A549 (cell line): ENCODE measurements at regions not wholly inside any gene's neighbourhood (a gene's known extent, or its start where the extent isn't known, plus 50 kb on each side); places are given as distances from the start of the nearest gene placed in this dataset.

Source experiments
- ATAC-seq, 2 experiments: fragments of 200-7000 bp in 1 of 2; fragments of >200 bp in 1 of 2; cut with Nextera tagmentation in 1 of 2; cut with Tn5 transposase in 1 of 2; 3 replicates each; pipeline versions ENCODE4 v1.8.0 to v1.9.1; 2018 to 2020; ENCODE audit warnings: mild to moderate bottlenecking in 1 of 2, moderate library complexity in 1 of 2
- CTCF ChIA-PET: fragments of 300-600 bp; sonication (Branson Sonifier 250); formaldehyde crosslinking; extraction: SDS; loops from one replicate; lab custom pipeline; 2021; ENCODE audit warnings: antibody characterized with exemption, inconsistent platforms; lab: Yijun Ruan, JAX
- POLR2A ChIA-PET: fragments of 350-600 bp; formaldehyde crosslinking; extraction: SDS; loops from one replicate; lab custom pipeline; 2021; ENCODE audit warnings: antibody characterized with exemption, inconsistent platforms; lab: Yijun Ruan, JAX
- DNase-seq, 2 experiments: peaks; one replicate each; pipeline versions ENCODE4 v3.0.0 to v3.0.0-alpha.2; 2011 to 2016; ENCODE audit warnings: low read depth in 1 of 2, low spot score in 1 of 2
- FAIRE-seq: peaks from 2 replicates; lab custom pipeline; 2011; peaks lifted over from hg19 to GRCh38; lab: Jason Lieb, UNC
- H3K27ac ChIP-seq, 2 experiments: fragments of >200 bp; sonication (Bioruptor Twin); formaldehyde crosslinking; 3 replicates each; pipeline ENCODE4 v1.5.1; 2016 to 2017
- H3K4me1 ChIP-seq: fragments of >200 bp; sonication (Bioruptor Twin); formaldehyde crosslinking; 3 replicates; pipeline ENCODE4 v1.6.1; 2016
- H3K4me2 ChIP-seq: fragments of >200 bp; sonication (Bioruptor Twin); formaldehyde crosslinking; 3 replicates; pipeline ENCODE4 v1.6.1; 2016
- H3K4me3 ChIP-seq: fragments of >200 bp; sonication (Bioruptor Twin); formaldehyde crosslinking; 3 replicates; pipeline ENCODE4 v1.5.1; 2016
- H3K9me3 ChIP-seq: fragments of >200 bp; sonication (Bioruptor Twin); formaldehyde crosslinking; 3 replicates; pipeline ENCODE4 v1.6.1; 2016
- BHLHE40 ChIP-seq: IDR thresholded peaks from 2 replicates; pipeline ENCODE4 v1.6.1; 2012; ENCODE audit warnings: low read depth, low read length, inconsistent platforms
- E2F6 ChIP-seq: IDR thresholded peaks from 2 replicates; pipeline ENCODE4 v1.6.1; 2012; ENCODE audit warnings: low read depth, borderline replicate concordance
- EHF ChIP-seq: fragments of 250-450 bp; sonication (Bioruptor Pico); IDR thresholded peaks from 2 replicates; pipeline ENCODE4 v1.5.0; 2020; ENCODE audit warnings: mild to moderate bottlenecking
- EHMT2 ChIP-seq: fragments of 200-600 bp; sonication (generic); IDR thresholded peaks from 2 replicates; pipeline ENCODE4 v1.6.1; 2016; ENCODE audit warnings: antibody characterized with exemption, low read depth, mild to moderate bottlenecking, moderate library complexity
- ESRRA ChIP-seq: fragments of 150-350 bp; IDR thresholded peaks from 2 replicates; pipeline ENCODE4 v1.6.1; 2014; ENCODE audit warnings: mild to moderate bottlenecking, low read length, borderline replicate concordance
- HDAC2 ChIP-seq: fragments of 200-600 bp; sonication (generic); IDR thresholded peaks from 2 replicates; pipeline ENCODE4 v1.6.1; 2016
- HES2 ChIP-seq: fragments of >200 bp; sonication (Bioruptor Twin); formaldehyde crosslinking; IDR thresholded peaks from 2 replicates; pipeline ENCODE4 v1.6.1; 2016
- HOXB5 ChIP-seq: fragments of 250-450 bp; sonication (Bioruptor Pico); IDR thresholded peaks from 2 replicates; pipeline ENCODE4 v1.5.0; 2020; ENCODE audit warnings: mild to moderate bottlenecking, moderate library complexity
- JUN ChIP-seq, 2 experiments: fragments of >200 bp; sonication (Bioruptor Twin); formaldehyde crosslinking; IDR thresholded peaks; 2 replicates in 1 of 2; 3 replicates in 1 of 2; pipeline ENCODE4 v1.6.1; 2016 to 2017
- KDM5A ChIP-seq: fragments of 200-600 bp; sonication (generic); IDR thresholded peaks from 2 replicates; pipeline ENCODE4 v1.6.1; 2016; ENCODE audit warnings: antibody characterized with exemption, mild to moderate bottlenecking
- MYC ChIP-seq: IDR thresholded peaks from 2 replicates; pipeline ENCODE4 v1.6.1; 2012; ENCODE audit warnings: mild to moderate bottlenecking, inconsistent platforms, low read length, improper control_type of control experiment, borderline replicate concordance
- NR3C1 ChIP-seq: fragments of >200 bp; sonication (Bioruptor Twin); formaldehyde crosslinking; IDR thresholded peaks from 3 replicates; pipeline ENCODE4 v1.6.1; 2017
- PBX3 ChIP-seq: IDR thresholded peaks from 2 replicates; pipeline ENCODE4 v1.6.1; 2012
- PHF8 ChIP-seq: fragments of 200-600 bp; sonication (generic); IDR thresholded peaks from 2 replicates; pipeline ENCODE4 v1.6.1; 2016; ENCODE audit warnings: low read depth, mild to moderate bottlenecking, antibody characterized with exemption, moderate library complexity, borderline replicate concordance
- POLR2A ChIP-seq: IDR thresholded peaks from 2 replicates; pipeline ENCODE4 v1.6.1; 2012; ENCODE audit warnings: mild to moderate bottlenecking, low read length
- POLR2AphosphoS2 ChIP-seq: conservative IDR thresholded peaks from 2 replicates; pipeline ENCODE4 v1.6.1; 2012; ENCODE audit warnings: low read length, improper control_type of control experiment, inconsistent platforms
- RARB ChIP-seq: fragments of 250-450 bp; sonication (Bioruptor Pico); IDR thresholded peaks from 2 replicates; pipeline ENCODE4 v1.8.0; 2021; ENCODE audit warnings: mild to moderate bottlenecking, moderate library complexity
- RCOR1 ChIP-seq: fragments of 150-350 bp; IDR thresholded peaks from 2 replicates; pipeline ENCODE4 v1.6.1; 2014; ENCODE audit warnings: antibody characterized with exemption, low read length, low read depth
- SMC3 ChIP-seq: fragments of >200 bp; sonication (Bioruptor Twin); formaldehyde crosslinking; IDR thresholded peaks from 3 replicates; pipeline ENCODE4 v1.6.1; 2018; ENCODE audit warnings: inconsistent platforms
- TFCP2L1 ChIP-seq: fragments of 250-450 bp; sonication (Bioruptor Pico); IDR thresholded peaks from 2 replicates; pipeline ENCODE4 v1.5.0; 2021; ENCODE audit warnings: mild to moderate bottlenecking
- TP53 ChIP-seq: fragments of 250-450 bp; sonication (Bioruptor Pico); IDR thresholded peaks from 2 replicates; pipeline ENCODE4 v1.5.0; 2021; ENCODE audit warnings: mild to moderate bottlenecking, moderate library complexity
- ZC3H11A ChIP-seq: fragments of 450-650 bp; IDR thresholded peaks from 2 replicates; pipeline ENCODE4 v1.6.1; 2014; ENCODE audit warnings: antibody characterized with exemption, mild to moderate bottlenecking
- ZNF302 ChIP-seq: fragments of 250-450 bp; sonication (Bioruptor Pico); IDR thresholded peaks from 2 replicates; pipeline ENCODE4 v1.9.0; 2021; ENCODE audit warnings: inconsistent platforms, mild to moderate bottlenecking, moderate library complexity
- WGBS: methylation state at CpG from one replicate; pipeline ENCODE4 v1.1.6; 2017; ENCODE audit errors: missing lambda C conversion rate; 5-methylcytosine and 5-hydroxymethylcytosine counted together

- Histone ChIP-seq H3K4me2 (peak overlapping the region; percentile 89), H3K27ac (peak overlapping the region; percentile 99 to 100), H3K4me1 (peaks cover 41% of the 10 kb centered on the region), H3K4me3 (peak overlapping the region; percentile 96), H3K9me3 (no peaks in the 10 kb centered on the region)
- TF ChIP-seq ESRRA (no peak), TP53 (CRISPR knock-in tag) (0 out of 2 replicates have a peak, but pooled peaks have one; percentile 15), SMC3 (0 out of 3 replicates have a peak, but pooled peaks have one; percentile 14), EHF (CRISPR knock-in tag) (no peak), NR3C1 (no peak), BHLHE40 (no peak), JUN (IDR thresholded peaks at IDR 0.05) (peak in 1 of 2 experiments; percentile 7; a peak in 1 of 5 replicates), HES2 (no peak), POLR2A (peak; percentile 40; the same call in 1 of the 2 replicates), RARB (CRISPR knock-in tag) (no peak), TFCP2L1 (CRISPR knock-in tag) (peak; percentile 57; the same call in 1 of the 2 replicates), RCOR1 (no peak), ZC3H11A (no peak), POLR2AphosphoS2 (peak; percentile 15; the same call in 1 of the 2 replicates)
- FAIRE-seq (no peak), ATAC-seq (peak in 1 of 2 experiments; percentile 54; a peak in 5 of 6 replicates), DNase-seq (no peak)
- POLR2A ChIA-PET, result interaction anchor here (0.5 to 3.8 kb wide), 12 partner anchors 10 to 1028 kb away, joined by 3 to 29 read pairs (median 5); no protein-coding TSS in a partner anchor
- under 1% methylated on average over 15 of the region's 23 CpGs for WGBS
- CTCF ChIA-PET, result interaction anchor here (1.1 kb wide), 1 partner anchor 15 kb away, joined by 3 read pairs; no protein-coding TSS in a partner anchor
Measured at GRCh38 chr9:94166976-94167346, 82.7 kb downstream of the PTPDC1 start.

GRCh38 chr9:94167376-94167890, 83.2 kb downstream of the PTPDC1 start:
- ATAC-seq (no peak), DNase-seq (no peak), FAIRE-seq (no peak)
- POLR2A ChIA-PET, result interaction anchor here (0.6 to 3.8 kb wide), 4 partner anchors 10 to 223 kb away, joined by 4 to 29 read pairs (median 12); no protein-coding TSS in a partner anchor
- peaks cover 46% of the 10 kb centered on the region for H3K4me1 ChIP-seq
- peak overlapping the region; percentile 99 to 100 for H3K27ac ChIP-seq
- WGBS, result 1% methylated on average over 5 of the region's 5 CpGs
- CTCF ChIA-PET, result interaction anchor here (0.6 to 2.4 kb wide), 2 partner anchors 46 to 102 kb away, joined by 3 to 12 read pairs; no protein-coding TSS in a partner anchor
- no peaks in the 10 kb centered on the region for H3K9me3 ChIP-seq
- peak overlapping the region; percentile 96 for H3K4me3 ChIP-seq
- TF ChIP-seq ESRRA (no peak), HDAC2 (no peak), ZNF302 (CRISPR knock-in tag) (no peak), EHMT2 (no peak), HOXB5 (CRISPR knock-in tag) (no peak), PBX3 (no peak), KDM5A (no peak), ZC3H11A (no peak), E2F6 (no peak), JUN (IDR thresholded peaks at IDR 0.05) (no peak), EHF (CRISPR knock-in tag) (no peak), MYC (no peak), PHF8 (no peak)
- TF ChIP-seq, all 56 proteins: peak for 0
- H3K4me2 ChIP-seq, result peak overlapping the region; percentile 89
